Esophagus muscularis mucosa (tissue), 4 donors: ENCODE measurements at regions not wholly inside any gene's neighbourhood (a gene's known extent, or its start where the extent isn't known, plus 50 kb on each side); places are given as distances from the start of the nearest gene placed in this dataset.

ENCODE experiments used
- EP300 ChIP-seq: sonication (generic); formaldehyde crosslinking; IDR thresholded peaks from one replicate; pipeline ENCODE4 v1.6.1; 2017; ENCODE audit warnings: antibody characterized with exemption
- POLR2A ChIP-seq: fragments of 450-650 bp; IDR thresholded peaks from one replicate; pipeline ENCODE4 v1.6.1; 2017; ENCODE audit warnings: antibody characterized with exemption, moderate library complexity, mild to moderate bottlenecking, low read depth
- TF ChIP-seq, protein P1 (sequence below), 3 experiments: fragments of 200-600 bp in 2 of 3; fragments of 450-650 bp in 1 of 3; sonication (generic) in 2 of 3; IDR thresholded peaks; one replicate each; pipeline ENCODE4 v1.5.1; 2017 to 2019; ENCODE audit warnings: antibody characterized with exemption in 3 of 3, mild to moderate bottlenecking in 2 of 3, moderate library complexity in 1 of 3

DNA sequence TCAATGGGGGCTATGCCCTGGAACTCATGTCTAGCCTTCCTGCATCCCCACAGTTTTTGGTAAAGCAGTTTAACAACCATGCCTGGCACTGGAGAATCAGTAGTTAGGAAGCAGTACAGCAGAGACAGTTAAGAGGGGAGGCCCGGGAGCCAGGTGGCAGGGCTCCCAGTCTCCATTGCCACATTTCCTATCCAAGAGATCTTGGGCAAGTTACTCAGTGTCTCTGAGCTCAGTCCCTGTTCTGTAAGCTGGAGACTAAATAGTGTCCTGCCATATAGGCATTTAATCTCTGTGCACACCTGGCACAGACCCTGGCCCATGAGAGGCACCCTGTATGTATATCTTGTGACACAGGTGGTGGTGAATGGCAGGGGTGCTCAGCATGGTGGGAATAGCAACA lies 156.1 kb upstream of the EOLA2 start:
- no peak for TF ChIP-seq EP300
- no peak for TF ChIP-seq POLR2A
- TF ChIP-seq, protein P1, sequence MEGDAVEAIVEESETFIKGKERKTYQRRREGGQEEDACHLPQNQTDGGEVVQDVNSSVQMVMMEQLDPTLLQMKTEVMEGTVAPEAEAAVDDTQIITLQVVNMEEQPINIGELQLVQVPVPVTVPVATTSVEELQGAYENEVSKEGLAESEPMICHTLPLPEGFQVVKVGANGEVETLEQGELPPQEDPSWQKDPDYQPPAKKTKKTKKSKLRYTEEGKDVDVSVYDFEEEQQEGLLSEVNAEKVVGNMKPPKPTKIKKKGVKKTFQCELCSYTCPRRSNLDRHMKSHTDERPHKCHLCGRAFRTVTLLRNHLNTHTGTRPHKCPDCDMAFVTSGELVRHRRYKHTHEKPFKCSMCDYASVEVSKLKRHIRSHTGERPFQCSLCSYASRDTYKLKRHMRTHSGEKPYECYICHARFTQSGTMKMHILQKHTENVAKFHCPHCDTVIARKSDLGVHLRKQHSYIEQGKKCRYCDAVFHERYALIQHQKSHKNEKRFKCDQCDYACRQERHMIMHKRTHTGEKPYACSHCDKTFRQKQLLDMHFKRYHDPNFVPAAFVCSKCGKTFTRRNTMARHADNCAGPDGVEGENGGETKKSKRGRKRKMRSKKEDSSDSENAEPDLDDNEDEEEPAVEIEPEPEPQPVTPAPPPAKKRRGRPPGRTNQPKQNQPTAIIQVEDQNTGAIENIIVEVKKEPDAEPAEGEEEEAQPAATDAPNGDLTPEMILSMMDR (IDR thresholded peaks at IDR 0.05) = no peak
